PC-3 (cell line): ENCODE measurements at regions not wholly inside any gene's neighbourhood (a gene's known extent, or its start where the extent isn't known, plus 50 kb on each side); places are given as distances from the start of the nearest gene placed in this dataset.

Experiments used
- CTCF ChIP-seq: fragments of 300-600 bp; sonication (generic); conservative IDR thresholded peaks from 2 replicates; pipeline ENCODE4 v1.5.1; 2017; ENCODE audit warnings: antibody characterized with exemption, low read depth, mild to moderate bottlenecking, low read length
- EZH2 ChIP-seq: fragments of 300-600 bp; sonication (generic); IDR thresholded peaks from one replicate; pipeline ENCODE4 v1.6.1; 2017; ENCODE audit warnings: antibody characterized with exemption, mild to moderate bottlenecking, low read length; ENCODE audit not compliant: unreplicated experiment

GRCh38 chr1:96987186-96987703, 265.7 kb downstream of the PTBP2 start:
- no peak for TF ChIP-seq CTCF
- TF ChIP-seq EZH2, result no peak
